OCI-LY1 (cell line): ENCODE measurements at regions not wholly inside any gene's neighbourhood (a gene's known extent, or its start where the extent isn't known, plus 50 kb on each side); places are given as distances from the start of the nearest gene placed in this dataset.

Experiments
- EZH2 ChIP-seq: fragments of 200-600 bp; sonication (generic), shearing (Covaris generic); IDR thresholded peaks from 2 replicates; pipeline ENCODE4 v1.8.0; 2017; ENCODE audit warnings: borderline replicate concordance, mixed run types, mild to moderate bottlenecking, antibody characterized with exemption, low read length, moderate library complexity, mixed read lengths
- TF ChIP-seq, protein P1 (sequence below): fragments of 200-600 bp; sonication (generic), shearing (Covaris generic); IDR thresholded peaks from 2 replicates; pipeline ENCODE4 v1.5.1; 2017; ENCODE audit warnings: mild to moderate bottlenecking, antibody characterized with exemption, low read length, moderate library complexity, mixed read lengths

DNA sequence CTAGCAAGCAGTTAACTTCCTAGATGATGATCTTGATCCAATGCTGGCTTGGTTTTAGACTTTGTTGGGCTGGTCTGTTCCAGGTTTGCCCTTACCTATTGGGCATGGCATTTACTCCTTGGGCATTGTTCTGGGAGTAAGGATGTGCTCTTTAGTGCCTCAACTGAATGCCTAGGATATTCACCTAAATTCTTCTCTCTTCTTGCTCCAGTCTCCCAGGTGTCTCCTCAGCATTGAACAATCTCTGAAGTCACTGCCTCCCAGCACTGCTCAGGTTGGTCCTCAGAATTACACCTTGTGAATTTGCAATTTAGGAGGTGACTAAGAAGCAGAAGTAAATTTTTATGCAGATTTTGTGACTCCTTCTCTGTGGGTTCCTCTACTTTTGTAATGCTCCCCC lies 307.7 kb upstream of the COL3A1 start:
- TF ChIP-seq, protein P1, sequence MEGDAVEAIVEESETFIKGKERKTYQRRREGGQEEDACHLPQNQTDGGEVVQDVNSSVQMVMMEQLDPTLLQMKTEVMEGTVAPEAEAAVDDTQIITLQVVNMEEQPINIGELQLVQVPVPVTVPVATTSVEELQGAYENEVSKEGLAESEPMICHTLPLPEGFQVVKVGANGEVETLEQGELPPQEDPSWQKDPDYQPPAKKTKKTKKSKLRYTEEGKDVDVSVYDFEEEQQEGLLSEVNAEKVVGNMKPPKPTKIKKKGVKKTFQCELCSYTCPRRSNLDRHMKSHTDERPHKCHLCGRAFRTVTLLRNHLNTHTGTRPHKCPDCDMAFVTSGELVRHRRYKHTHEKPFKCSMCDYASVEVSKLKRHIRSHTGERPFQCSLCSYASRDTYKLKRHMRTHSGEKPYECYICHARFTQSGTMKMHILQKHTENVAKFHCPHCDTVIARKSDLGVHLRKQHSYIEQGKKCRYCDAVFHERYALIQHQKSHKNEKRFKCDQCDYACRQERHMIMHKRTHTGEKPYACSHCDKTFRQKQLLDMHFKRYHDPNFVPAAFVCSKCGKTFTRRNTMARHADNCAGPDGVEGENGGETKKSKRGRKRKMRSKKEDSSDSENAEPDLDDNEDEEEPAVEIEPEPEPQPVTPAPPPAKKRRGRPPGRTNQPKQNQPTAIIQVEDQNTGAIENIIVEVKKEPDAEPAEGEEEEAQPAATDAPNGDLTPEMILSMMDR, result no peak
- no peak for TF ChIP-seq EZH2
